ENCODE measurements at regions not wholly inside any gene's neighbourhood (a gene's known extent, or its start where the extent isn't known, plus 50 kb on each side); places are given as distances from the start of the nearest gene placed in this dataset.

DNA sequence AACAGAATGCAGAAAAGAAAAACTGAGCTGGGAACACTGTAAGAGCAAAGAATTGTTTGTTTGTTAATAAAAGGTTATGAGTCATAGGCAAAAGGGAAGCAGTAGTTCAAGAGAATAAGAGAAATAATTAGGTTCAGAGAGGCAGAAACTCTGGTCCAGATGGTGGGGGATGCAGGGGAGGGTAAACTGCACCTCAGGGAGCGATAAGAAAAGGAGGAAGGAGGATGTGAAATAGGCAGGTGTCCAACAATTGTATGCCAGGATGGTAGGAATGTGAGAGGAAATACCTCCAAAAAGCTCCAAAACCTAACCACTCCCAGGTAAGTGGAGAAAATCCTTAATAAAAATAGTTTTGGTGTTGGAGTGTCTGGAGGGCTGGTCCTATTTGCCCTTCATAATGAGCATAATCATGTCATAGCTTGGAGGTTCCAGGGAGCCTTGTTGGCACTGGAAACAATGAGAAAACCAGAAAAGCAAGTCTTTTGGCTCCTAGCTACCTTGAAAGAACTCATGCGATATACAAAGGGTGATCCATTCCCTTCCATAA is 405.4 kb upstream of the TBL1XR1 start:
- peaks cover 43% of the 10 kb centered on the region for H3K4me1 Mint-ChIP-seq (ENCODE audit: insufficient read depth, unreplicated experiment)
- TF ChIP-seq, protein P1, sequence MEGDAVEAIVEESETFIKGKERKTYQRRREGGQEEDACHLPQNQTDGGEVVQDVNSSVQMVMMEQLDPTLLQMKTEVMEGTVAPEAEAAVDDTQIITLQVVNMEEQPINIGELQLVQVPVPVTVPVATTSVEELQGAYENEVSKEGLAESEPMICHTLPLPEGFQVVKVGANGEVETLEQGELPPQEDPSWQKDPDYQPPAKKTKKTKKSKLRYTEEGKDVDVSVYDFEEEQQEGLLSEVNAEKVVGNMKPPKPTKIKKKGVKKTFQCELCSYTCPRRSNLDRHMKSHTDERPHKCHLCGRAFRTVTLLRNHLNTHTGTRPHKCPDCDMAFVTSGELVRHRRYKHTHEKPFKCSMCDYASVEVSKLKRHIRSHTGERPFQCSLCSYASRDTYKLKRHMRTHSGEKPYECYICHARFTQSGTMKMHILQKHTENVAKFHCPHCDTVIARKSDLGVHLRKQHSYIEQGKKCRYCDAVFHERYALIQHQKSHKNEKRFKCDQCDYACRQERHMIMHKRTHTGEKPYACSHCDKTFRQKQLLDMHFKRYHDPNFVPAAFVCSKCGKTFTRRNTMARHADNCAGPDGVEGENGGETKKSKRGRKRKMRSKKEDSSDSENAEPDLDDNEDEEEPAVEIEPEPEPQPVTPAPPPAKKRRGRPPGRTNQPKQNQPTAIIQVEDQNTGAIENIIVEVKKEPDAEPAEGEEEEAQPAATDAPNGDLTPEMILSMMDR (IDR thresholded peaks at IDR 0.05; ENCODE audit: unreplicated experiment), result no peak
- no peaks in the 10 kb centered on the region for H3K9me3 Mint-ChIP-seq (ENCODE audit: unreplicated experiment)
- intact Hi-C loops (cut with micrococcal nuclease), result no loop called here
- no peaks in the 10 kb centered on the region for H3K27me3 Mint-ChIP-seq (ENCODE audit: insufficient read depth, unreplicated experiment)
- BruUV-seq (replicated peaks), result no TSS peak
- no peak overlapping the region for H3K4me3 Mint-ChIP-seq (ENCODE audit: unreplicated experiment)
- peak; percentile 16 for DNase-seq (ENCODE audit: unreplicated experiment)
- no peak overlapping the region for H3K27ac Mint-ChIP-seq (ENCODE audit: low read depth, unreplicated experiment)
- ChIA-PET CTCF (interaction anchor here (0.6 kb wide), 2 partner anchors 232 to 306 kb away, joined by 3 to 4 read pairs; no protein-coding TSS in a partner anchor), POLR2A (interaction anchor here (0.6 to 1.3 kb wide), 4 partner anchors 8 to 687 kb away, joined by 3 to 4 read pairs (median 3); no protein-coding TSS in a partner anchor)
- no peaks in the 10 kb centered on the region for H3K36me3 Mint-ChIP-seq (ENCODE audit: insufficient read depth, unreplicated experiment)

GRCh38 chr3:177603148-177603603 is 405.9 kb upstream of the TBL1XR1 start:
- Mint-ChIP-seq H3K36me3 (ENCODE audit: insufficient read depth, unreplicated experiment) (no peaks in the 10 kb centered on the region), H3K9me3 (ENCODE audit: unreplicated experiment) (no peaks in the 10 kb centered on the region), H3K4me3 (ENCODE audit: unreplicated experiment) (no peak overlapping the region), H3K4me1 (ENCODE audit: insufficient read depth, unreplicated experiment) (peaks cover 38% of the 10 kb centered on the region), H3K27ac (ENCODE audit: low read depth, unreplicated experiment) (peak overlapping the region; percentile 25), H3K27me3 (ENCODE audit: insufficient read depth, unreplicated experiment) (no peaks in the 10 kb centered on the region)
- BruUV-seq (replicated peaks), result no TSS peak
- POLR2A ChIA-PET, result interaction anchor here (0.6 to 1.3 kb wide), 2 partner anchors 13 to 17 kb away, joined by 3 read pairs; no protein-coding TSS in a partner anchor
- peak; percentile 17 for DNase-seq (ENCODE audit: unreplicated experiment)
- CTCF ChIA-PET, result no interaction called here
- intact Hi-C loops (cut with micrococcal nuclease), result no loop called here
- TF ChIP-seq, protein P1 (IDR thresholded peaks at IDR 0.05; ENCODE audit: unreplicated experiment), result no peak

- no peaks in the 10 kb centered on the region for H3K27me3 Mint-ChIP-seq (ENCODE audit: insufficient read depth, unreplicated experiment)
- no peak for DNase-seq (ENCODE audit: unreplicated experiment)
- no peak overlapping the region for H3K27ac Mint-ChIP-seq (ENCODE audit: low read depth, unreplicated experiment)
- ChIA-PET CTCF (no interaction called here), POLR2A (no interaction called here)
- H3K4me1 Mint-ChIP-seq (ENCODE audit: insufficient read depth, unreplicated experiment), result peaks cover 29% of the 10 kb centered on the region
- no TSS peak for BruUV-seq (replicated peaks)
- H3K9me3 Mint-ChIP-seq (ENCODE audit: unreplicated experiment), result no peaks in the 10 kb centered on the region
- H3K36me3 Mint-ChIP-seq (ENCODE audit: insufficient read depth, unreplicated experiment), result no peaks in the 10 kb centered on the region
- TF ChIP-seq, protein P1 (IDR thresholded peaks at IDR 0.05; ENCODE audit: unreplicated experiment), result no peak
- H3K4me3 Mint-ChIP-seq (ENCODE audit: unreplicated experiment), result no peak overlapping the region
- intact Hi-C loops (cut with micrococcal nuclease), result no loop called here
Observed at GRCh38 chr3:177604181-177604580, 406.9 kb upstream of the TBL1XR1 start.

GRCh38 chr3:177606891-177607290 is 409.6 kb upstream of the TBL1XR1 start:
- Mint-ChIP-seq H3K4me1 (ENCODE audit: insufficient read depth, unreplicated experiment) (peaks cover 30% of the 10 kb centered on the region), H3K27me3 (ENCODE audit: insufficient read depth, unreplicated experiment) (no peaks in the 10 kb centered on the region), H3K9me3 (ENCODE audit: unreplicated experiment) (no peaks in the 10 kb centered on the region), H3K27ac (ENCODE audit: low read depth, unreplicated experiment) (no peak overlapping the region), H3K36me3 (ENCODE audit: insufficient read depth, unreplicated experiment) (no peaks in the 10 kb centered on the region), H3K4me3 (ENCODE audit: unreplicated experiment) (no peak overlapping the region)
- ChIA-PET CTCF (no interaction called here), POLR2A (interaction anchor here (0.8 to 1.7 kb wide), 2 partner anchors 9 to 12 kb away, joined by 3 to 5 read pairs; no protein-coding TSS in a partner anchor)
- no peak for DNase-seq (ENCODE audit: unreplicated experiment)
- intact Hi-C loops (cut with micrococcal nuclease), result no loop called here
- BruUV-seq (replicated peaks), result no TSS peak
- TF ChIP-seq, protein P1 (IDR thresholded peaks at IDR 0.05; ENCODE audit: unreplicated experiment), result no peak
